T-helper 1 cell treated with Interleukin-12 subunit alpha and Interleukin-12 subunit beta and Interleukin-4 antibody, amounts not matched to agents 30 μg/mL and 1 μg/mL, for 36 hours (primary cell): ENCODE measurements at regions not wholly inside any gene's neighbourhood (a gene's known extent, or its start where the extent isn't known, plus 50 kb on each side); places are given as distances from the start of the nearest gene placed in this dataset.
"Not testable (repeated sequence)": the region's sequence is repeated elsewhere in the genome, so short reads cannot be mapped to it uniquely, and the experiment has no call there.

Source experiments
- H3K27ac Mint-ChIP-seq: one replicate; pipeline ENCODE4 v1.8.0; 2021; ENCODE audit warnings: mild to moderate bottlenecking, mixed read lengths
- H3K27me3 Mint-ChIP-seq: one replicate; pipeline ENCODE4 v1.8.0; 2021; ENCODE audit warnings: low read depth, mixed read lengths
- H3K36me3 Mint-ChIP-seq: one replicate; pipeline ENCODE4 v1.8.0; 2021; ENCODE audit warnings: low read depth, mixed read lengths
- H3K4me1 Mint-ChIP-seq: one replicate; pipeline ENCODE4 v1.8.0; 2021; ENCODE audit warnings: low read depth, mixed read lengths
- H3K4me3 Mint-ChIP-seq: one replicate; pipeline ENCODE4 v1.8.0; 2021; ENCODE audit warnings: mild to moderate bottlenecking, moderate library complexity, mixed read lengths
- H3K9me3 Mint-ChIP-seq: one replicate; pipeline ENCODE4 v1.8.0; 2021; ENCODE audit warnings: mixed read lengths

- Mint-ChIP-seq H3K36me3 (no peaks in the 10 kb centered on the region), H3K4me3 (no peak overlapping the region), H3K27ac (no peak overlapping the region), H3K4me1 (no peaks in the 10 kb centered on the region), H3K27me3 (no peaks in the 10 kb centered on the region), H3K9me3 (peaks cover 8% of the 10 kb centered on the region)
Observed at GRCh38 chr13:90032841-90033493, 1314.5 kb upstream of the MIR17HG start.

- no peak overlapping the region for H3K27ac Mint-ChIP-seq
- no peaks in the 10 kb centered on the region for H3K4me1 Mint-ChIP-seq
- H3K4me3 Mint-ChIP-seq, result no peak overlapping the region
- H3K9me3 Mint-ChIP-seq, result peaks cover 31% of the 10 kb centered on the region
- H3K36me3 Mint-ChIP-seq, result no peaks in the 10 kb centered on the region
- H3K27me3 Mint-ChIP-seq, result no peaks in the 10 kb centered on the region
Observed at GRCh38 chr13:90039516-90039915, 1308.0 kb upstream of the MIR17HG start.

- H3K27me3 Mint-ChIP-seq, result no peaks in the 10 kb centered on the region
- H3K4me1 Mint-ChIP-seq, result no peaks in the 10 kb centered on the region
- no peak overlapping the region for H3K27ac Mint-ChIP-seq
- no peak overlapping the region for H3K4me3 Mint-ChIP-seq
- peaks cover 3% of the 10 kb centered on the region for H3K36me3 Mint-ChIP-seq
- H3K9me3 Mint-ChIP-seq, result peaks cover 40% of the 10 kb centered on the region
Observed at GRCh38 chr13:90047600-90047999, 1299.9 kb upstream of the MIR17HG start.

GRCh38 chr13:90049989-90050671 lies 1297.4 kb upstream of the MIR17HG start:
- Mint-ChIP-seq H3K36me3 (peaks cover 3% of the 10 kb centered on the region), H3K27ac (no peak overlapping the region), H3K4me1 (no peaks in the 10 kb centered on the region), H3K27me3 (no peaks in the 10 kb centered on the region), H3K4me3 (no peak overlapping the region), H3K9me3 (peaks cover 21% of the 10 kb centered on the region)

- H3K9me3 Mint-ChIP-seq, result no peaks in the 10 kb centered on the region
- no peaks in the 10 kb centered on the region for H3K4me1 Mint-ChIP-seq
- no peak overlapping the region for H3K27ac Mint-ChIP-seq
- H3K27me3 Mint-ChIP-seq, result no peaks in the 10 kb centered on the region
- no peak overlapping the region for H3K4me3 Mint-ChIP-seq
- H3K36me3 Mint-ChIP-seq, result no peaks in the 10 kb centered on the region
Observed at GRCh38 chr13:90055121-90055520, 1292.4 kb upstream of the MIR17HG start.

GRCh38 chr13:90055760-90056159 lies 1291.7 kb upstream of the MIR17HG start:
- H3K9me3 Mint-ChIP-seq, result no peaks in the 10 kb centered on the region
- no peak overlapping the region for H3K27ac Mint-ChIP-seq
- H3K36me3 Mint-ChIP-seq, result no peaks in the 10 kb centered on the region
- no peak overlapping the region for H3K4me3 Mint-ChIP-seq
- no peaks in the 10 kb centered on the region for H3K27me3 Mint-ChIP-seq
- no peaks in the 10 kb centered on the region for H3K4me1 Mint-ChIP-seq

- not testable (repeated sequence) for H3K4me3 Mint-ChIP-seq, H3K27me3 Mint-ChIP-seq, H3K4me1 Mint-ChIP-seq, H3K36me3 Mint-ChIP-seq, H3K27ac Mint-ChIP-seq
- H3K9me3 Mint-ChIP-seq, result peaks cover 11% of the 10 kb centered on the region
Observed at GRCh38 chr13:90064226-90064625, 1283.3 kb upstream of the MIR17HG start.

GRCh38 chr13:90068658-90069057 lies 1278.8 kb upstream of the MIR17HG start:
- H3K27me3 Mint-ChIP-seq, result no peaks in the 10 kb centered on the region
- H3K36me3 Mint-ChIP-seq, result no peaks in the 10 kb centered on the region
- no peaks in the 10 kb centered on the region for H3K4me1 Mint-ChIP-seq
- peaks cover 13% of the 10 kb centered on the region for H3K9me3 Mint-ChIP-seq
- H3K4me3 Mint-ChIP-seq, result no peak overlapping the region
- no peak overlapping the region for H3K27ac Mint-ChIP-seq

- H3K27ac Mint-ChIP-seq, result no peak overlapping the region
- H3K4me1 Mint-ChIP-seq, result no peaks in the 10 kb centered on the region
- H3K27me3 Mint-ChIP-seq, result no peaks in the 10 kb centered on the region
- H3K36me3 Mint-ChIP-seq, result no peaks in the 10 kb centered on the region
- H3K4me3 Mint-ChIP-seq, result no peak overlapping the region
- H3K9me3 Mint-ChIP-seq, result peaks cover 13% of the 10 kb centered on the region
Observed at GRCh38 chr13:90070362-90070761, 1277.1 kb upstream of the MIR17HG start.

GRCh38 chr13:90070837-90071525 lies 1276.5 kb upstream of the MIR17HG start:
- Mint-ChIP-seq H3K4me3 (no peak overlapping the region), H3K27ac (no peak overlapping the region), H3K4me1 (no peaks in the 10 kb centered on the region), H3K36me3 (no peaks in the 10 kb centered on the region), H3K27me3 (no peaks in the 10 kb centered on the region), H3K9me3 (peaks cover 13% of the 10 kb centered on the region)

- Mint-ChIP-seq H3K4me3 (no peak overlapping the region), H3K4me1 (no peaks in the 10 kb centered on the region), H3K9me3 (peaks cover 25% of the 10 kb centered on the region), H3K36me3 (no peaks in the 10 kb centered on the region), H3K27me3 (no peaks in the 10 kb centered on the region), H3K27ac (no peak overlapping the region)
Observed at GRCh38 chr13:90084684-90085290, 1262.7 kb upstream of the MIR17HG start.

GRCh38 chr13:90089051-90089450 lies 1258.4 kb upstream of the MIR17HG start:
- H3K4me1 Mint-ChIP-seq, result no peaks in the 10 kb centered on the region

GRCh38 chr13:90091611-90092010 lies 1255.9 kb upstream of the MIR17HG start:
- H3K27me3 Mint-ChIP-seq, result no peaks in the 10 kb centered on the region
- no peaks in the 10 kb centered on the region for H3K36me3 Mint-ChIP-seq
- no peak overlapping the region for H3K4me3 Mint-ChIP-seq
- no peaks in the 10 kb centered on the region for H3K4me1 Mint-ChIP-seq
- no peak overlapping the region for H3K27ac Mint-ChIP-seq
- H3K9me3 Mint-ChIP-seq, result peaks cover 21% of the 10 kb centered on the region

More at GRCh38 chr13:90089051-90089450, 1258.4 kb upstream of the MIR17HG start:
- Mint-ChIP-seq H3K27ac (no peak overlapping the region), H3K36me3 (no peaks in the 10 kb centered on the region), H3K9me3 (peaks cover 24% of the 10 kb centered on the region), H3K27me3 (no peaks in the 10 kb centered on the region), H3K4me3 (no peak overlapping the region)

GRCh38 chr13:90094357-90094756 lies 1253.1 kb upstream of the MIR17HG start:
- no peak overlapping the region for H3K27ac Mint-ChIP-seq
- H3K9me3 Mint-ChIP-seq, result peaks cover 18% of the 10 kb centered on the region
- H3K4me1 Mint-ChIP-seq, result no peaks in the 10 kb centered on the region
- no peaks in the 10 kb centered on the region for H3K36me3 Mint-ChIP-seq
- H3K4me3 Mint-ChIP-seq, result no peak overlapping the region
- H3K27me3 Mint-ChIP-seq, result no peaks in the 10 kb centered on the region

- no peak overlapping the region for H3K4me3 Mint-ChIP-seq
- no peaks in the 10 kb centered on the region for H3K4me1 Mint-ChIP-seq
- peaks cover 18% of the 10 kb centered on the region for H3K9me3 Mint-ChIP-seq
- no peaks in the 10 kb centered on the region for H3K36me3 Mint-ChIP-seq
- no peak overlapping the region for H3K27ac Mint-ChIP-seq
- no peaks in the 10 kb centered on the region for H3K27me3 Mint-ChIP-seq
Observed at GRCh38 chr13:90098577-90098976, 1248.9 kb upstream of the MIR17HG start.
